Muscle layer of colon (tissue), 2 donors: ENCODE measurements at regions not wholly inside any gene's neighbourhood (a gene's known extent, or its start where the extent isn't known, plus 50 kb on each side); places are given as distances from the start of the nearest gene placed in this dataset.
"Not testable (repeated sequence)": the region's sequence is repeated elsewhere in the genome, so short reads cannot be mapped to it uniquely, and the experiment has no call there.

ENCODE experiments used
- H3K27ac ChIP-seq: one replicate; pipeline ENCODE4 v1.7.0; 2013; ENCODE audit warnings: low read depth, mild to moderate bottlenecking, low read length, moderate library complexity
- H3K27me3 ChIP-seq, 2 donors: one replicate each; pipeline ENCODE4 v1.7.0; 2013; ENCODE audit warnings: low read length in 2 of 2, mild to moderate bottlenecking in 2 of 2; ENCODE audit not compliant: insufficient read depth in 2 of 2, control insufficient read depth in 1 of 2
- H3K36me3 ChIP-seq: one replicate; pipeline ENCODE4 v1.7.0; 2013; ENCODE audit warnings: mild to moderate bottlenecking, low read length; ENCODE audit not compliant: insufficient read depth
- H3K4me1 ChIP-seq: one replicate; pipeline ENCODE4 v1.7.0; 2013; ENCODE audit warnings: mild to moderate bottlenecking, low read length; ENCODE audit not compliant: insufficient read depth
- H3K4me3 ChIP-seq, 2 donors: one replicate each; pipeline ENCODE4 v1.7.0; 2013; ENCODE audit warnings: low read length in 2 of 2, low read depth in 1 of 2, mild to moderate bottlenecking in 1 of 2, moderate library complexity in 1 of 2
- H3K9ac ChIP-seq: one replicate; pipeline ENCODE4 v1.7.0; 2013; ENCODE audit warnings: low read length
- H3K9me3 ChIP-seq: one replicate; pipeline ENCODE4 v1.7.0; 2013; ENCODE audit warnings: mild to moderate bottlenecking, low read length
- donor health status: abdominal sarcoma.
- donor health status: Adenocarcinoma of cecum.

DNA sequence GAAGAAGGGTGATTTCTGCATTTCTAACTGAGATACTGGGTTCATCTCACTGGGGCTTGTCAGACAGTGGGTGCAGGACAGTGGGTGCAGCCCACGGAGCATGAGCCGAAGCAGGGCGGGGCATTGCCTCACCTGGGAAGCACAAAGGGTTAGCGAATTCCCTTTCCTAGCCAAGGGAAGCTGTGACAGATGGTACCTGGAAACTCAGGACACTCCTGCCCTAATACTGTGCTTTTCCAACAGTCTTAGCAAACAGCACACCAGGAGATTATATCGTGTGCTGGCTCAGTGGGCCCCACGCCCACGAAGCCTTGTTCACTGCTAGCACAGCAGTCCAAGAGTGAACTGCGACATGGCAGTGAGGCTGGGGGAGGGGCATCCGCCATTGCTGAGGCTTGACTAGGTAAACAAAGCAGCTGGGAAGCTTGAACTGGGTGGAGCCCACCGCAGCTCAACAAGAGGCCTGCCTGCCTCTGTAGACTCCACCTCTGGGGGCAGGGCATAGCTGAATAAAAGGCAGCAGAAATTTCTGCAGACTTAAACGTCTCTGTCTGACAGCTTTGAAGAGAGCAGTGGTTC is 1057.7 kb downstream of the HACE1 start:
- H3K4me3 ChIP-seq, H3K36me3 ChIP-seq, H3K9me3 ChIP-seq, H3K27ac ChIP-seq, H3K9ac ChIP-seq, H3K27me3 ChIP-seq, H3K4me1 ChIP-seq: not testable (repeated sequence)

DNA sequence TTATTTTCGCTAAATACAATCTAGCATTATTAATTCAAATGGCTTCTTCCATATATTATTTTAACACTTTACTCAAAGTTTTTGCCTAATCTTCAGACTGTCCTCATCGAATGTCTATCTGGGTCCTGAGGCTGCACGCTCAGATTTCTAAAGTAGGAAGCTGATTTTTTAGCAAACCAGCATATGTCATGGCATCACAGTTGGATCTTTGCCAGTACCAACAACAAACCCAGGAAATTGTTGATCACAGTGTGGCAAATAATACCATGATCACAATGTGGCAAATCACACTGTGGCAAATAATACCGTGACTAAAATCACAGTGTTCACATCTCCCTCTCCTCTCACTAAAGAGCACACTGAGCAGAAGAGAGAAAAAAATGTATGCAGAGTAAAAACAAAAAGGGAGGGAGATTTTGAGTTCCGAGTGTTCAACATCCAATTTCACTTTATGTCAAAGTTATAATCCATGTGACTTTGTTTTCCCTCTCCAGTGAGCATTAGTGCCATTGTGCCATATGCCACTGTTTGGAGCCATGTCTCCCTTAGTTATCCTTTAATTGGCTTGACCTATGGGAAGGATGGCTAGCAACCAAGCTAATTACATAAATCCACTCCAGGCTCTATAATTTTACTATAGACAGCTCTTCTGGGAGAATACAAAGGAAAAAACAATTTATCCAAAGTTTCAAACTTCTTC is 1059.6 kb downstream of the HACE1 start:
- Histone ChIP-seq H3K4me1 (no peaks in the 10 kb centered on the region), H3K9ac (no peak overlapping the region), H3K9me3 (no peaks in the 10 kb centered on the region), H3K27me3 (no peaks in the 10 kb centered on the region), H3K4me3 (no peak overlapping the region), H3K36me3 (no peaks in the 10 kb centered on the region), H3K27ac (no peak overlapping the region)

DNA sequence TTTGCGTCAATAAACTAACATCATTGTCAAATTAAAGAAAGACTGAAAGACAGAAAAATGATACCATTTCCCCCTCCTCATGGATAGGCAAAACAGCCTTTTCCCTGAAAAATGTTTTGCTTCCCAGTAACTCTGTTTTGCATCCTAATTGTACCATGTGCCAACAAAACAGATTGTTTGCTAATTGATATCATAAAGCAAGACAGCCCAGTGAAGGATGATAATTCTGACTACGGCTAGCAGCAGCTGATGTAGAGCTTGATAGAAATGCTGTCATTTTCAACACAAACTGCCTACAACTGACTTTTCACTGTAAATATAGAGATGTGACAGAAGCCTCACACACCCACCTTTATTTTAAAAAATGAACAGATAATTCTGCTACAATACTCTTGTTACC is 1061.6 kb downstream of the HACE1 start:
- H3K4me1 ChIP-seq, result no peaks in the 10 kb centered on the region
- H3K9me3 ChIP-seq, result no peaks in the 10 kb centered on the region
- H3K27ac ChIP-seq, result no peak overlapping the region
- H3K36me3 ChIP-seq, result no peaks in the 10 kb centered on the region
- no peak overlapping the region for H3K9ac ChIP-seq
- no peak overlapping the region for H3K4me3 ChIP-seq
- H3K27me3 ChIP-seq, result no peaks in the 10 kb centered on the region

DNA sequence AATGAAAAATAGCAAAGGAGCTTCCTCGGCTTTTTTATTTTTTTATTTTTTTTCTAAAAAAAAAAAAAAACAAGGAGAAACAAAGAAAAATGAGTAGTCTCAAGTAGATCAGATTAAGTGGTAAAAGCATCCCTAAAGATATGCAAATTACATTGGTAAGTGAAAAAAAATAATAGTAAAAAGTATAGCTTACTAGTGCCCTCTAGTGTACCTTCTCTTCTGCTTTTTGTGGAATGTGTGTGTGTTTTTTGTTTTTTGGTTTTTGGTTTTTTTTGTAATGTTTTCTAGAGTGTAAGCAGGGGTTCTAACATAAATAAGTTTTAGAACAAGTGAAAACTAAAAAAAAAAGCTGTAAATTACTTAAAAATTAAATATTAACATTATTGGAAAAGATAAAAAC is 1062.0 kb downstream of the HACE1 start:
- Histone ChIP-seq H3K27me3 (no peaks in the 10 kb centered on the region), H3K9ac (no peak overlapping the region), H3K27ac (no peak overlapping the region), H3K36me3 (no peaks in the 10 kb centered on the region), H3K4me3 (no peak overlapping the region), H3K4me1 (no peaks in the 10 kb centered on the region), H3K9me3 (no peaks in the 10 kb centered on the region)

DNA sequence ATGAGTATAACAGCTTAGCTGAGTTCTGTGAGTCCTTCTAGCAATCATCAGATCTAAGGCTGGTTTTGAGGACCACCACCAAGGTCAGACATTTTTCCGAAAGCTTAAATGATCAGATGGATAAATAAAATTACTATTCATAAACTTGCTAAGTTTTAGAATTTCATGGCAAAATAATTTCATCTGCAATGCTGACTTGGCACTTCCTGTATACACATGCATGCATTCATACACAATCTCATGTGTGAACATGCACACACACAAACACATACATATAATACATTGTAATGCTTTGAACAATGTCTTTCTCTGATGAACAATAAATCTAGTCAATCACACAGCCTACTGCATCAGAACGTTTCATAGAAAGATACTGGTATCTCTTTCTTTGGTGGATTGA is 1068.3 kb downstream of the HACE1 start:
- no peaks in the 10 kb centered on the region for H3K27me3 ChIP-seq
- no peaks in the 10 kb centered on the region for H3K36me3 ChIP-seq
- no peak overlapping the region for H3K27ac ChIP-seq
- H3K9me3 ChIP-seq, result no peaks in the 10 kb centered on the region
- no peak overlapping the region for H3K9ac ChIP-seq
- no peak overlapping the region for H3K4me3 ChIP-seq
- no peaks in the 10 kb centered on the region for H3K4me1 ChIP-seq

DNA sequence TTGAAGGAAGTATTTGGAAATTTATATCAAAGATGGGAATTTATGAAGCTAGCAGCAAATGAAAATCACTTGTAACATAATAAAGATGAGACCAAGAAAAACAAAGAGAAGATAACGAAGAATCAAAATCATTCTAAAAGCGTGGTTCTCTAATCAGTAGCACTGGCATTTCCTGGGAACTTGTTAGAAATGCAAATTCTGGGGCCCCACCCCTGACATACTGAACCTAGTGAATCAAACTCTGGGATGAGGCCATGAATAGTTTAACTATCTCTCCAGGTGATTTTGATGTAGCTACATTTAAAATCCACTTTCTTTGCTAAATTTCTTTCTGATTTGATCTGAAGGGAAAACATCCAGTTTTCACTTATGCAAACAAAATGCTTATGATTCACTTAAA is 1075.6 kb downstream of the HACE1 start:
- Histone ChIP-seq H3K9ac (no peak overlapping the region), H3K27ac (no peak overlapping the region), H3K9me3 (no peaks in the 10 kb centered on the region), H3K27me3 (no peaks in the 10 kb centered on the region), H3K4me1 (no peaks in the 10 kb centered on the region), H3K36me3 (no peaks in the 10 kb centered on the region), H3K4me3 (no peak overlapping the region)

DNA sequence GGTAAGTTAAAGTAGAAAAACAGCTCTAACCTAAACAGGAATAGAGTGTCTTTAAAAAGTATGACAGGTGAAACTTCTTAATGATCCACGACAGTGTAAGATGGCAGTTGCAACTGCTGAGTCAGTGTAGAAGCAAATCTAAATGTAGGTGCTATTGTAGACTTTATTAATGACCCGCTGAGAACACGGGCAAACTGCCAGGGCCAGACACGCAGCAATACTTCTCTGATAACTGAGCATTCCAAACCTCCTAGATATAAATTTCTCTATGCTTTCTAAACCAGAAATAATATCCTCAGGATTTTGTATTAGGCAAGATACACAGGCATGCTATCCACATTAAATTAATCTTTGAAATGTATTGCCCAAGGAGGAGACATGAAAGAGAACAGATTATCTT is 1076.4 kb downstream of the HACE1 start:
- H3K4me3 ChIP-seq, result no peak overlapping the region
- H3K27me3 ChIP-seq, result no peaks in the 10 kb centered on the region
- H3K4me1 ChIP-seq, result no peaks in the 10 kb centered on the region
- no peak overlapping the region for H3K27ac ChIP-seq
- H3K36me3 ChIP-seq, result no peaks in the 10 kb centered on the region
- H3K9me3 ChIP-seq, result no peaks in the 10 kb centered on the region
- no peak overlapping the region for H3K9ac ChIP-seq

DNA sequence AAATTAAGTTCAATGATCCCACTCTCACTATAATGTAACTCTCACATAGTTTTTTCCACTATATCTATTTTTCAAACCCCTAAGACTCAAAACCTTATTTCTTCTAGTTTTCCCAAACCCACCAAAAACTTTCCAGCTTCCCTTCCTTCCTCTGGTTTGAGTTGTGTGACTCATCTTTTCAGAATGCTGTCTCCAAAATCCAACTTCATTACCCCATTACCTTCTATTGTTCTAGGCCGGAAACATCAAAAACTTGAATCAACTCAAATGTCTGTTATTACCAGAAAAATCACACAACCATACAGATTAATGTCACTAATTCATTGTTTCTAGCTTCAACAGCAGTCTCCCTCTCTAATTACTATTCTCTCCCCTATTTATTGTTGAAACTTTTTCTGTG is 1090.3 kb downstream of the HACE1 start:
- Histone ChIP-seq H3K9me3 (no peaks in the 10 kb centered on the region), H3K36me3 (no peaks in the 10 kb centered on the region), H3K4me3 (no peak overlapping the region), H3K9ac (no peak overlapping the region), H3K4me1 (no peaks in the 10 kb centered on the region), H3K27ac (no peak overlapping the region), H3K27me3 (no peaks in the 10 kb centered on the region)

DNA sequence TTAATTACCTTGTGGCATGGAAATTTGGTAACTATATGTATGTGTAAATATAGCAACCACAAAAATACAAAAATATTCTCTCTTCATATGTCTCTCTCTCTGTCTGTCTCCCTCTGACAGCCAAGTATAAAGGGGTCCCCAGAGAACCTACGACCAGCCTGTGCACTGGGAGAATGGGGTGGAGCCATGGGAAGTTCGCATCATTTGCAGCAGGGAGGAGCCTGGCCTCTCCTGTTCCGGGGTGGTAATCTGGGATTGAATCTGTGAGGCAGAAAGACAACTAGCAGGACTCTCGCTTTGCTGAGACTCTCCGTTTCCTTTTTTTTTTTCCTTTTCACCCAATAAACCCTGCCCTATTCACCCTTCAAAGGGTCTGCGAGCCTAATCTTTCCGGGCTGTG is 1109.1 kb downstream of the HACE1 start:
- Histone ChIP-seq H3K27ac (no peak overlapping the region), H3K36me3 (no peaks in the 10 kb centered on the region), H3K9me3 (no peaks in the 10 kb centered on the region), H3K4me3 (no peak overlapping the region), H3K9ac (no peak overlapping the region), H3K4me1 (no peaks in the 10 kb centered on the region), H3K27me3 (no peaks in the 10 kb centered on the region)

DNA sequence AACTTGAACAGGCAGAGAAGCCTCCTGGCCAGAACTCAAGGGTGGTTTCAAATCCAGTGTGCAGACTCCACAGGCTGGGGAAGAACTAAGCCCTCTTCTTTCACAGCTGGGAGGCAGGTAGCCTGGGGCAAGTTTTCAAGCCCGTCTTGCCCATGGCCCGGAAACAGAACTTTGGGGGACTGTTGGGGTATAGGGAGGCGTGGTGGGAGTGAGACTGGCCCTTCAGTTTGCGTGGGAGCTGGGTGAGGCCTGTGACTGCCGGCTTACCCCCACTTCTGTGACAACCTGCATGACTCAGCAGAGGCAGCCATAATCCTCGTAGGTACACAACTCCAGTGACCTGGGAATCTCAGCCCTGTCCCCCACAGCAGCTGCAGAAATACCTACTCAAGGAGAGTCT is 1125.7 kb downstream of the HACE1 start:
- H3K27ac ChIP-seq, result no peak overlapping the region
- H3K27me3 ChIP-seq, result no peaks in the 10 kb centered on the region
- no peaks in the 10 kb centered on the region for H3K36me3 ChIP-seq
- H3K4me1 ChIP-seq, result no peaks in the 10 kb centered on the region
- no peak overlapping the region for H3K9ac ChIP-seq
- H3K4me3 ChIP-seq, result no peak overlapping the region
- no peaks in the 10 kb centered on the region for H3K9me3 ChIP-seq

DNA sequence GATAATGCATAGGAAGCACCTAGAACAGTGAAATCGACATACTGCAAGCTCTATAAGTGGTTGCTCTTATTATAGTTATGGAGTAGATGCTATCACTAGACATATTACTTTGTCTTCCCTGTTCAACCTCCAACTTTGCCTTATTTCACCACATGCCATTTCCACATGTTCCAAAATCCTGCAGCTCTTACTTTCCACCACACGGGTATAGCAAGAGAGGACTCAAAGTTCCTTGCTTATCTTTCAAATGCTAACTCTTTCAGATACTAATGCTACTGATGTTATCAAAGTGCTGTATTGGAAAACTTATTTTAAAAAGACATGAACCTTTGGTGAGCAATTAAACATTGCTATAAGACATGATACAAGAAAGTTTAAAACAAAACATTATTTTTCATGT is 1130.1 kb downstream of the HACE1 start:
- Histone ChIP-seq H3K9me3 (no peaks in the 10 kb centered on the region), H3K4me3 (no peak overlapping the region), H3K36me3 (no peaks in the 10 kb centered on the region), H3K9ac (no peak overlapping the region), H3K27ac (no peak overlapping the region), H3K4me1 (no peaks in the 10 kb centered on the region), H3K27me3 (no peaks in the 10 kb centered on the region)
